ENCODE measurements at regions not wholly inside any gene's neighbourhood (a gene's known extent, or its start where the extent isn't known, plus 50 kb on each side); places are given as distances from the start of the nearest gene placed in this dataset.
"Not testable (repeated sequence)": the region's sequence is repeated elsewhere in the genome, so short reads cannot be mapped to it uniquely, and the experiment has no call there.

GRCh38 chr5:99102073-99102697, 173.4 kb upstream of the CHD1 start:
- no peak for DNase-seq

- DNase-seq, result no peak
Observed at GRCh38 chr5:99099691-99100090, 170.9 kb upstream of the CHD1 start.

DNA sequence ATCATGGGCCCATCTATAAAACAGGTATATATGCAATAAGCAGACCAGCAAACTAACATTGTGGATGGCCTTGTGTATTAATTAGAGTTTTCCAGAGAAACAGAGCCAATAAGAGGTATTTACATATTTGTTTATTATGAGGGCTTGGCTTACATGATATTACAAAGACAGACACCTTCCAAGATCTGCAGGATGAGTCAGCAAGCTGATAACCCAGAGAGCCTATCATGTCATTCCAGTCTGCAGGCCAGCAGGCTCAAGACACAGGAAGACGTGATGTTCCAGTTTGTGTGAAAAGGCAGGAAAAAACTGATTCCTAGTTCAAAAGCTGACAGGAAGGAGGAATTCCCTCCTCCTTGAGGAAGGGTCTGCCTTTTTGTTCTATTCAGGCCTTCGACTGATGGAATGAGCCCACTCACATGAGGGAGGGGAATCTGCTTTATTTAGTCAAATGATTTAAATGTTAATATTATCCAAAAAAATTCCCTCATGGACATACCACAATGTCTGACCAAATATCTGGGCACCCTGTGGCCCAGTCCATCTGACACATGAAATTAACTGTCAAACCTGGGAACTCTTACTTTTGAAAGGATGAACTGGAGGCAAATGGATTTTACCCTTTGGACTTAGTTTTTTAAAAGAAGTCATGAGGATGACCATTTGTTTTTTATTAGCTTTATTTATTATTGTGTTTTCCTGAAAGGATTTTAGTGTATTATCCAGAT, 161.2 kb upstream of the CHD1 start:
- DNase-seq, result no peak

DNA sequence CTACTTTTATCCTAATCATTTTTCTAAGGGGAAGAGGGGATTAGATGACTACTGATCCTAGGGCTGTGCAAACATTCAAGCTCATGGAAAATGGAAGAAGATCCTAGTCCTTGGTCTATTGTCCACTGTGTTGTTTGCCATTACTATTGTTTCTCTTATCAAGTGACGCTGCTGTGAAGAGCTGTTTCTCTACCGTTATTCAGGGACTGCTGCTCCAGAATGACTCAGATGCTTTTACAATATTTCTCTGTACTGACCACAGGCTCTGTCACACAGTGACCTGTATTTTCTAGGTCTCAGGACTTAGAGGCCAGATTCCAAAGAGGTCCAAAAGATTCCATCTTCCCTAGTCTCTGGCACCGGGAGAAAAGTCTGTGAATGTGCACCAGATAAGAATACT, 159.5 kb upstream of the CHD1 start:
- DNase-seq, result no peak

DNA sequence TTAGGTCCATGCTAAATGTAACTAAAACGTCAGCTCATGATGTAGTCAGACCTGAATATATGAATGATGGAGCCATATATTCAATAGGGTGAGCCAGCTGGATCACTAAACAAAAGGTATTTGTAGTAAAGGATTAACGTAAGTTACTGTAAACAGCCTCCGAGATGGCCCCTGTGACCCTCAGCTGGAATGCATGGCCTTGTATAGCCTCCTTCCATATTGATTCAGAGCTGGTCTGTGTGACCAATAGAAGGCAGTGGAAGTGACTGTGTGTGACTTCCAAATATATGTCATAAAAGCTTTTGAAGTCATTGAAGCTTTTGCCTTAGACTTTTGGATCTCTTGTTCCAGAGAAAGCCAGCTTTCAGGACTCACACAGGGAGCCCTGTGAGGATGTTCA, 154.4 kb upstream of the CHD1 start:
- DNase-seq, result no peak

DNA sequence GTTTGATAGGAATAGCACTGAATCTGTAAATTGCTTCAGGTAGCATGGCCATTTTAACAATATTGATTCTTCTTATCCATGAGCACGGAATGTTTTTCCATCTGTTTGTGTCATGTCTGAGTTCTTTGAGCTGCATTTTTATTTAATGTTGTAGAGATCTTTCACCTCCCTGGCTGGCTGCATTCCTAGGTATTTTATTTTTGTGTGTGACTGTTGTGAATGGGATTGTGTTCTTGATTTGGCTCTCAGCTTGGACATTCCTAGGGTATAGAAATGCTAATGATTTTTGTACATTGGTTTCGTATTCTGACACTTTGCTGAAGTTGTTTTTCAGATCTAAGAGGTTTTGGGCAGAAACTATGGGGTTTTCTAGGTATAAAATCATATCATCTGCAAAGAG, 152.9 kb upstream of the CHD1 start:
- DNase-seq, result no peak

DNA sequence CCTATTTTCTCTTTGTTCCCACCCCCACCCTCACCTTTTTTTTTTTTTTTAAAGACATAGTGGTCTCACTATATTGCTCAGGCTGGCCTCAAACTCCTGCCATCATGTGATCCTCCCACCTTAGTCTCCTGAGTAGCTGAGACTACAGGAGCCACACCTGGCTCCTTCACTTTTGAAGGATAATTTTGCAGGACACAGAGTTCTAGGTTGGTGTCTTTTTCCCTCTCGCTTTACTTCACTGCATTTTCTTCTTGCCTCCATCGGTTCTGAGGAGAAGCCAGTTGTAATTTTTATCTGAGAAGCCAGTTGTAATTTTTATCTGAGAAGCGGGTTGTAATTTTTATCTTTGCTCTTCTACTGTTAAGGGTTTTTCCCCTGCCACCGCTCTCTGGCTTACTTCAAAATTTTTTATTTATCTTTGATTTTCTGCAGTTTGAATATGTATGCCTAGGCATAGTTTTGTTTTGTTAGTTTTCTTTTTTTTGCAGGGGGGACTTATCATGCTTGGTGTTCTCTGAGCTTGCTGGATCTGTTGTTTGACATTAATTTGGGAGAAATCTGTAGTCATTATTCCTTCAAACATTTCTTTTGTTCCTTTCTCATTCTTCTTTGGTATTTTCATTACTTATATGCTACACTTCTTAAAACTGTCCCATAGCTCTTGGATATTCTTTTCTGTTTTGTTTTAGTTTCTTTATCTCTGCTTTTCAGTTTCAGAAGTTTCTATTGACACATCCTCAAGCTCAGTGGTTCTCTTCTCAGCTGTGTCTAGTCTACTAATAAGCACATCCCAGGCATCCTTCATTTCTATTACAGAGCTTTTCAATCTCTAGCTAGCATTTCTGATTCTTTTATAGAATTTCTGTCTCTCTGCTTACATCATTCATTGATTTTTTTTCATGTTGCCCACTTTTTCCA, 148.2 kb upstream of the CHD1 start:
- DNase-seq, result no peak

DNA sequence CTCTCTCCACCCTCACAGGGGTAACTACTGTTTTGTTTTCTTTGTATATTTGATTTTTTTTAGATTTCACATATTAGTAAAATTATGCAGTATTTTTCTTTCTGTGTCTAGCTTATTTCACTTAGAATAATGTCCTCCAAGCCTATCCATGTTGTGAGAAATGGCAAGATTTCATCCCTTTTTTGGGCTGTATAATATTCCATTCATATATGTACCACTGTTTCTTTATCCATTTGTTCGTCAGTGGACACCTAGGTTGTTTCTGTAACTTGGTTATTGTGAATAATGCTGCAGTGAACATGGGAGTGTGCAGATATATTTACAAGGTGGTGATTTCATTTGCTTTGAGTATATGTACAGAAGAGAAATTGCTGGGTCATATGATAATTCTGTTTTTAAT, 144.0 kb upstream of the CHD1 start:
- no peak for DNase-seq

GRCh38 chr5:99070822-99071221, 142.0 kb upstream of the CHD1 start:
- DNase-seq, result no peak

DNA sequence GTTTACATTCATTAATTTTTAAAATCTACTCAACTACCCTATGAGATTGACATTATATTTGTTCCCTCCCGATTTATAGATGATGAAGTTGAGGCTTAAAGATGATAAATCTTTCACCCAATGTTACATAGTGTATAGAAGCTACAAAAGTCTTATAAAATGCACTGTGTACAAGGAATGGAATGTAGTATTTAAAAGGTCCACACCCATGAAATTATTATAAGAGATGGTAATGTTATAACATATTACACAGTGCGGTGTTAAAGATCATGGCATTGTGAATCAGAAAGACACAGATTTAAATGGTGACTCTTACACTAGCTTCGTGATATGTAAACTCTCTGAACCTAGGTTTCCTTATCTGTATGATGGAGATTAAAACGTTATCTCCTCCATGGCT, 141.6 kb upstream of the CHD1 start:
- no peak for DNase-seq

DNA sequence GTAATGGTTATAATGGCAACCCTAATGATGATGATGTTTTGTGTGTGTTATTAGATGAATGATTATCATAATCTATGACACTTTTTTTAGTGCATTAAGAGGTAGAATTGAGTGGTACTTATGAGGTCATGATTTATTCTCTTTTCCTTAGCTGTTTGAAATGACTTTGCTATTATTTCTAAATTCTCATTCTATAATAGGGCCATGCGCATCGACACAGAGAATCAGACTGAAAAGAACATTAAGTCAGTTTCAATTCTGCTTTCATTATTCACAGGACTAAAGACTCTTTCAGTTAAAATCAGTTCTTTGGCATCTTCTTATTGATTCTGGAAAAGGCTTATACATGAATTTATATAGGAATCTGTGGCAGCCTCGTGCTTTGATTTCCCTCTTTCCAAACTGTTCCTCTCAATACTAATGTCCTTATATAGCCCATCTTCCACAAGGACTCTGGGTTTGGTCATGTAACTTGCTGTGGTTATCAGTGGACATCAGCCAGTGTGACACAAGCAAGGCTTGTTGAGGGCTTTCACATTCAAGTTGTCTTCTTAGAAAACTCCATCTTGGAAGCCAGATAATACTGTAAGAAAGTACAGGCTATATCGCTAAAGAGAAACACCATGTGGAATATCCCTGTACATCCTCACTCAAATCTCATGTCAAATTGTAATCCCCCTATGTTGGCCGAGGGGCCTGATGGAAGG, 140.3 kb upstream of the CHD1 start:
- no peak for DNase-seq

DNA sequence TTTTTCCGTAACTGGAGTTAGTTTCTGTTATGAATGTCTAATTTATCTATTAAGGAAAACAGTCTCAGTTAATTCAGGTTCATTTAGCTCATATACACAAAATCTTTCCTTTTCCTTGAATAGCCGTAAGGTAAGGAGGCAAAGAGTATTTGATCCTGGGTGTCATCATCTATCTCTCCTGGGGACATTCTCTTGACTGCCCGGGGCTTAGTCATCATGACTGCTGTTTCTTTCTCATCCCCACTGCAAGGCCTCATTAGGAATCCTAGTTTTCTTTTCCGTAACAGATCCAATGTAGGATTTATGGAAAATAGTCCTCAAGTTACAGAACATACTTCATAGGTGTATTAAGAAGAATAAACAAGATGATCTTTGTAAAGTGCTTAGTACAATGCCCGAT, 134.9 kb upstream of the CHD1 start:
- DNase-seq, result no peak

- DNase-seq, result no peak
Observed at GRCh38 chr5:99061711-99062110, 132.9 kb upstream of the CHD1 start.

- DNase-seq, result peak; percentile 5
Observed at GRCh38 chr5:99061299-99061698, 132.5 kb upstream of the CHD1 start.

GRCh38 chr5:99060306-99061261, 131.8 kb upstream of the CHD1 start:
- peak; percentile 74 for DNase-seq

DNA sequence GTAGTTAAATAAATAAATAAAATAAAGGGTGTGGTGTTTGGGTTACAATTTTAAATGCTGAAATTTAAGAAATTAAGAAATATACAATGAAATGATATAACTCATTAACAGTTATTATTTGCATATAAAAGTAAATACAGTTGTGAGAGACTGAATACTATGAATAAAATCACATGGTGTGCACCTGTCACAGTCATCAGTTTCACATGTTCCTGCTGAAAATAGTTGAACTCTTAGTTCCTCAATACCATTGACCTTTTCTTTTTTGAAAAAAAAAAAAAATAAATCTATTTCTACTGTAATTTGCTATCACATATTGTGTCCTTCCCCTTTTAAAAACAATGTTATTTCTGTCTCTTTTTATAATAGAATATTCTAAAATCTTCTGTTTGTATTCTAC, 130.9 kb upstream of the CHD1 start:
- no peak for DNase-seq

GRCh38 chr5:99058466-99058865, 129.7 kb upstream of the CHD1 start:
- DNase-seq, result no peak

- DNase-seq, result peak; percentile 10
Observed at GRCh38 chr5:99054972-99055371, 126.2 kb upstream of the CHD1 start.

- no peak for DNase-seq
Observed at GRCh38 chr5:99045871-99046270, 117.1 kb upstream of the CHD1 start.

GRCh38 chr5:99043257-99043656, 114.5 kb upstream of the CHD1 start:
- not testable (repeated sequence) for DNase-seq

DNA sequence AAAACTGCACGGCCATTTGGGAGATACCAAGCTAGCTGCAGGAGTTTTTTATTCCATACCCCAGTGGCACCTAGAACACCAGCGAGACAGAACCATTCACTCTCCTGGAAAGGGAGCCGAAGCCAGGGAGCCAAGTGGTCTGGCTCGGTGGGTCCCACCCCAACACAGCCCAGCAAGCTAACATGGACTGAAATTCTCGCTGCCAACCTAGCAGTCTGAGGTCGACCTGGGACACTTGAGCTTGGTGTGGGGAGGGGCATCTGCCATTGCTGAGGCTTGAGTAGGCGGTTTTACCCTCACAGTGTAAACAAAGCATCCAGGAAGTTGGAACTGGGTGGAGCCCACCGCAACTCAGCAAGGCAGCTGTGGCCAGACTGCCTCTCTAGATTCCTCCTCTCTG, 108.9 kb upstream of the CHD1 start:
- DNase-seq, result no peak

DNA sequence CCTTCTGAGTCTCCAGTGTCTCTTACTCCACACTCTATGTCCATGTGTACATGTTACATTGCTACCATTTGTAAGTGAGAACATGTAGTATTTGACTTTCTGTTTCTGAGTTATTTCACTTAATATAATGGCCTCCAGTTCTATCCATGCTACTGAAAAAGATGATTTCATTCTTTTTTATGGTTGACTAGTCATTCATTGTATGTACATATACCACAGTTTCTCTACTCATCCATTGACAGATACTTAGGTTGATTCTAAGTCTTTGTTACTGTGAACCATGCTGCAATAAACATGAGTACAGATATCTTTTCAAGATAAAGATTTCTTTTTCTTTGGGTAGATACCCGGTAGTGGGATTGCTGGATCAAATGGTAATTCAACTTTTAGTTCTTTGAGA, 107.1 kb upstream of the CHD1 start:
- no peak for DNase-seq
